Karpas-422 (cell line): ENCODE measurements at regions not wholly inside any gene's neighbourhood (a gene's known extent, or its start where the extent isn't known, plus 50 kb on each side); places are given as distances from the start of the nearest gene placed in this dataset.
"Not testable (repeated sequence)": the region's sequence is repeated elsewhere in the genome, so short reads cannot be mapped to it uniquely, and the experiment has no call there.

Source experiments
- DNase-seq: peaks from one replicate; pipeline ENCODE4 v3.0.0-alpha.2; 2015
- H2AFZ ChIP-seq: fragments of 200-600 bp; sonication (generic); 2 replicates; pipeline ENCODE4 v1.6.1; 2014; ENCODE audit warnings: antibody characterized with exemption, low read length, mixed read lengths
- H3K27ac ChIP-seq: fragments of 200-600 bp; sonication (generic); 2 replicates; pipeline ENCODE4 v1.5.1; 2014; ENCODE audit warnings: mild to moderate bottlenecking, low read length, moderate library complexity
- H3K27me3 ChIP-seq: fragments of 200-600 bp; sonication (generic); 2 replicates; pipeline ENCODE4 v1.6.1; 2014; ENCODE audit warnings: low read length, mixed read lengths
- H3K36me3 ChIP-seq: fragments of 200-600 bp; sonication (generic); 2 replicates; pipeline ENCODE4 v1.6.1; 2014; ENCODE audit warnings: low read length, mixed read lengths; ENCODE audit not compliant: insufficient read depth
- H3K4me1 ChIP-seq: fragments of 200-600 bp; sonication (generic); 2 replicates; pipeline ENCODE4 v1.6.1; 2014; ENCODE audit warnings: mild to moderate bottlenecking, low read length, mixed read lengths
- H3K4me2 ChIP-seq: fragments of 200-600 bp; sonication (generic); 2 replicates; pipeline ENCODE4 v1.6.1; 2014; ENCODE audit warnings: low read length, low read depth, mild to moderate bottlenecking; ENCODE audit not compliant: poor library complexity, severe bottlenecking
- H3K4me3 ChIP-seq: fragments of 200-600 bp; sonication (generic); 2 replicates; pipeline ENCODE4 v1.5.1; 2014; ENCODE audit warnings: mild to moderate bottlenecking, antibody characterized with exemption, low read length, mixed read lengths
- H3K79me2 ChIP-seq: fragments of 200-600 bp; sonication (generic); 2 replicates; pipeline ENCODE4 v1.6.1; 2014; ENCODE audit warnings: mild to moderate bottlenecking, low read length, mixed read lengths
- H3K9ac ChIP-seq: fragments of 200-600 bp; sonication (generic); 2 replicates; pipeline ENCODE4 v1.6.0; 2014; ENCODE audit warnings: low read length
- H3K9me2 ChIP-seq: fragments of 200-600 bp; sonication (generic), shearing (Covaris generic); replicated peaks from 2 replicates; pipeline ENCODE4 v1.6.0; 2014; ENCODE audit warnings: mild to moderate bottlenecking, low read length, moderate library complexity; ENCODE audit not compliant: insufficient read depth
- H3K9me3 ChIP-seq: fragments of 300-700, 200-600 bp; sonication (generic); 2 replicates; pipeline ENCODE4 v1.6.1; 2014; ENCODE audit warnings: low read length, mixed read lengths
- H4K20me1 ChIP-seq: fragments of 200-600 bp; sonication (generic); 2 replicates; pipeline ENCODE4 v1.6.1; 2014; ENCODE audit warnings: mild to moderate bottlenecking, antibody characterized with exemption, low read length, low read depth; ENCODE audit not compliant: insufficient read depth

- Histone ChIP-seq H3K9me3 (no peaks in the 10 kb centered on the region; the same call in 1 of the 2 replicates), H3K27ac (no peak overlapping the region), H3K27me3 (no peaks in the 10 kb centered on the region), H3K9ac (no peak overlapping the region), H3K36me3 (no peaks in the 10 kb centered on the region), H3K4me1 (no peaks in the 10 kb centered on the region), H3K79me2 (no peaks in the 10 kb centered on the region), H3K4me2 (no peak overlapping the region), H4K20me1 (no peaks in the 10 kb centered on the region), H3K9me2 (no peaks in the 10 kb centered on the region), H3K4me3 (no peak overlapping the region), H2AFZ (no peak overlapping the region)
- DNase-seq, result no peak
Observed at GRCh38 chr5:103693517-103693916, 130.9 kb upstream of the NUDT12 start.

DNA sequence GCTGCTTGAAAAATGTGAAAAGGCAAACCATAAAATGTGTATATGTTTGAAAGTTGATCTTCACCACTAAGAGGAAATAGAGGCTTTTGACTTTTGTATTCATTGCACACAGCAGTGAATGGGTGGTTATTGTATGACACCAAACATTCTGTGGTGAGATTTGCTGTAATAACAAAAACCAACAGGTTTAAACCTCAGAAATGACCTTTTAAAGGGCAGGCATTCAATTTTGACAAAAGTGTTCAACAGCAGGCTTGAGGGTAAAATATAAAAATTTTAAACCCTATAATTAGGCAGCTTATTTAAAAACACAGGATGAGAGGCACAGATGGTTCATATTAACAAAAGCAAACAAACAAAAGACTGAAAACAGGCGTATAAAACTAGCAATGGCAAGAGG lies 128.1 kb upstream of the NUDT12 start:
- no peak for DNase-seq
- Histone ChIP-seq H3K9me3 (no peaks in the 10 kb centered on the region; the same call in 1 of the 2 replicates), H4K20me1 (no peaks in the 10 kb centered on the region), H3K36me3 (no peaks in the 10 kb centered on the region), H3K9ac (no peak overlapping the region), H3K79me2 (no peaks in the 10 kb centered on the region), H2AFZ (no peak overlapping the region), H3K27me3 (no peaks in the 10 kb centered on the region), H3K27ac (no peak overlapping the region), H3K4me3 (no peak overlapping the region), H3K9me2 (no peaks in the 10 kb centered on the region), H3K4me1 (no peaks in the 10 kb centered on the region), H3K4me2 (no peak overlapping the region)

GRCh38 chr5:103679873-103680272 lies 117.3 kb upstream of the NUDT12 start:
- no peak overlapping the region for H3K4me2 ChIP-seq
- no peak overlapping the region for H2AFZ ChIP-seq
- no peaks in the 10 kb centered on the region for H3K4me1 ChIP-seq

DNA sequence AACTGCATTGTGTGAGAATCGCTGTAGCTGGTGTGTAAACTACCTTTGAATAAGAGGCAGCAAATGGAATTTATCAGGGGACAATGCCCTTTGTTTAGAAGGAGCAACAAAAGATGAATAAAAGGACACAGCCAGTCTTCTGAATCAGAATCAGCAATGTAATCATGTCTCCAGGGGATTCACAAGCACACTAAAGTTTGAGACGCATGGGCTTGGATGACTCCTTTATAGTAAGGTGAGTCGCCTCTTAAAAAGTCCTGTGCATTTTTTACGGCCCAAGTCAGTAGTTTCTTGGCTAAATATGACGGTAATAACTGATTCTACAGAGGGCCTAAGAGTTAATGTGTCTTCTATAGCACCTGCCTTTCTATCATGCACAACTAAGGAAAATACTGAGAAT lies 113.6 kb upstream of the NUDT12 start:
- not testable (repeated sequence) for H3K36me3 ChIP-seq, H3K27me3 ChIP-seq, H3K4me1 ChIP-seq, H2AFZ ChIP-seq, H3K9ac ChIP-seq, H4K20me1 ChIP-seq, H3K9me2 ChIP-seq, DNase-seq, H3K79me2 ChIP-seq, H3K4me3 ChIP-seq, H3K27ac ChIP-seq, H3K9me3 ChIP-seq, H3K4me2 ChIP-seq

More at GRCh38 chr5:103679873-103680272, 117.3 kb upstream of the NUDT12 start:
- Histone ChIP-seq H4K20me1 (no peaks in the 10 kb centered on the region), H3K9me3 (no peaks in the 10 kb centered on the region), H3K36me3 (no peaks in the 10 kb centered on the region), H3K27me3 (no peaks in the 10 kb centered on the region), H3K9ac (no peak overlapping the region), H3K9me2 (0 out of 2 replicates have a peak, but pooled peaks cover 3% of the 10 kb centered on the region), H3K79me2 (no peaks in the 10 kb centered on the region), H3K27ac (no peak overlapping the region), H3K4me3 (no peak overlapping the region)
- no peak for DNase-seq

DNA sequence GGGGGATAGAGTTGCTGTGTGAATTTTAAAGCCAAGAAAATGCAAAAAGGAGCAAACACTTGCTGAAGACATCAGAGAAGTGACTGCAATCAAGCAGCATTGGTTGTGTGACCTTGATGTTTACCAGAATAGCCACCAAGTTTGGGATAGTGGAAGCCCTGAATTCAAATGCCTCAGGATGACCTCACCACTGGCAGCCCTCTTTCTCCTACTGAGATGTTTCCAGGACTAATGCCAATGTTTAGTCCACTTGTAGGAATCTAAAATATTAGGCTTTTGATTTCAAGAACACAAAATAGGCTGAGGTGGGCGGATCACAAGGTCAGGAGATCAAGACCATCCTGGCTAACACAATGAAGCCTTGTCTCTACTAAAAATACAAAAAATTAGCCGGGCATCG lies 112.2 kb upstream of the NUDT12 start:
- 0 out of 2 replicates have a peak, but pooled peaks cover 3% of the 10 kb centered on the region for H3K9me2 ChIP-seq
- no peak overlapping the region for H3K4me3 ChIP-seq
- no peaks in the 10 kb centered on the region for H3K27me3 ChIP-seq

DNA sequence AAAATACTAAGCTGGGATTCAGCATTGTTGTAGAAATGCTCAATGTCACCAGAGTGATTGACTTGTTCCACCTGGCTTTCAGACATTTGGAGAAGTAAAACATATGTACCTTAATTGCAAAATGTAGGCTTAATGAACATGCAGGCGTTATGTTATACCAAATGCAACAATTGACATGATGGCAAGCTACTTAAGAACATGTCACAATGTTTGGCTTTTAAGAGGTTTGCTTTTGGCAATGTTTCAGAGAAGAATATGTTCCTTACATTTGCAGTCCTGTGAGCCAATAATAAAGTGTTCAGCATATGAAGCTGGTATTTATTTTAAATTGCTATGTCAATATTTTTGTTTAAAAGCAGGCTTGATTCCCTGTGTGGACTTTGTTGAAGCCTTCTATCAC lies 111.7 kb upstream of the NUDT12 start:
- 0 out of 2 replicates have a peak, but pooled peaks cover 3% of the 10 kb centered on the region for H3K9me2 ChIP-seq
- no peaks in the 10 kb centered on the region for H3K27me3 ChIP-seq
- no peaks in the 10 kb centered on the region for H3K4me1 ChIP-seq
- no peaks in the 10 kb centered on the region for H3K79me2 ChIP-seq
- no peaks in the 10 kb centered on the region for H4K20me1 ChIP-seq
- no peak overlapping the region for H3K4me3 ChIP-seq
- DNase-seq, result no peak
- no peaks in the 10 kb centered on the region for H3K36me3 ChIP-seq
- H3K27ac ChIP-seq, result no peak overlapping the region
- H3K4me2 ChIP-seq, result no peak overlapping the region
- H3K9ac ChIP-seq, result no peak overlapping the region
- H2AFZ ChIP-seq, result no peak overlapping the region
- H3K9me3 ChIP-seq, result no peaks in the 10 kb centered on the region

More for the DNA sequence above, 112.2 kb upstream of the NUDT12 start:
- Histone ChIP-seq H4K20me1 (no peaks in the 10 kb centered on the region), H3K79me2 (no peaks in the 10 kb centered on the region), H2AFZ (no peak overlapping the region), H3K27ac (no peak overlapping the region), H3K9me3 (no peaks in the 10 kb centered on the region), H3K4me2 (no peak overlapping the region), H3K9ac (no peak overlapping the region), H3K36me3 (no peaks in the 10 kb centered on the region), H3K4me1 (no peaks in the 10 kb centered on the region)
- no peak for DNase-seq

GRCh38 chr5:103669615-103670014 lies 107.0 kb upstream of the NUDT12 start:
- no peak overlapping the region for H3K27ac ChIP-seq
- no peaks in the 10 kb centered on the region for H3K36me3 ChIP-seq
- no peaks in the 10 kb centered on the region for H3K27me3 ChIP-seq
- H3K79me2 ChIP-seq, result no peaks in the 10 kb centered on the region
- no peaks in the 10 kb centered on the region for H3K9me2 ChIP-seq
- H3K4me1 ChIP-seq, result no peaks in the 10 kb centered on the region
- no peak for DNase-seq
- H4K20me1 ChIP-seq, result no peaks in the 10 kb centered on the region
- H3K9ac ChIP-seq, result no peak overlapping the region
- no peak overlapping the region for H3K4me2 ChIP-seq
- no peaks in the 10 kb centered on the region for H3K9me3 ChIP-seq
- H3K4me3 ChIP-seq, result no peak overlapping the region
- H2AFZ ChIP-seq, result no peak overlapping the region

GRCh38 chr5:103668281-103668680 lies 105.7 kb upstream of the NUDT12 start:
- Histone ChIP-seq H3K27me3 (no peaks in the 10 kb centered on the region), H3K9me3 (no peaks in the 10 kb centered on the region), H3K9me2 (no peaks in the 10 kb centered on the region), H4K20me1 (no peaks in the 10 kb centered on the region), H3K27ac (no peak overlapping the region), H3K4me1 (no peaks in the 10 kb centered on the region), H3K36me3 (no peaks in the 10 kb centered on the region), H3K79me2 (no peaks in the 10 kb centered on the region), H3K4me3 (no peak overlapping the region), H3K4me2 (no peak overlapping the region), H2AFZ (no peak overlapping the region), H3K9ac (no peak overlapping the region)
- no peak for DNase-seq

- H3K79me2 ChIP-seq, result no peaks in the 10 kb centered on the region
- no peaks in the 10 kb centered on the region for H3K9me2 ChIP-seq
Observed at GRCh38 chr5:103667068-103667467, 104.5 kb upstream of the NUDT12 start.

More at GRCh38 chr5:103667068-103667467, 104.5 kb upstream of the NUDT12 start:
- Histone ChIP-seq H3K27me3 (no peaks in the 10 kb centered on the region), H4K20me1 (no peaks in the 10 kb centered on the region), H2AFZ (no peak overlapping the region), H3K4me1 (no peaks in the 10 kb centered on the region), H3K4me2 (no peak overlapping the region), H3K4me3 (no peak overlapping the region), H3K9ac (no peak overlapping the region), H3K27ac (no peak overlapping the region), H3K9me3 (peaks cover 2% of the 10 kb centered on the region; the same call in 1 of the 2 replicates), H3K36me3 (no peaks in the 10 kb centered on the region)
- no peak for DNase-seq
